ENCODE measurements at regions not wholly inside any gene's neighbourhood (a gene's known extent, or its start where the extent isn't known, plus 50 kb on each side); places are given as distances from the start of the nearest gene placed in this dataset.

- TF ChIP-seq, protein P1, sequence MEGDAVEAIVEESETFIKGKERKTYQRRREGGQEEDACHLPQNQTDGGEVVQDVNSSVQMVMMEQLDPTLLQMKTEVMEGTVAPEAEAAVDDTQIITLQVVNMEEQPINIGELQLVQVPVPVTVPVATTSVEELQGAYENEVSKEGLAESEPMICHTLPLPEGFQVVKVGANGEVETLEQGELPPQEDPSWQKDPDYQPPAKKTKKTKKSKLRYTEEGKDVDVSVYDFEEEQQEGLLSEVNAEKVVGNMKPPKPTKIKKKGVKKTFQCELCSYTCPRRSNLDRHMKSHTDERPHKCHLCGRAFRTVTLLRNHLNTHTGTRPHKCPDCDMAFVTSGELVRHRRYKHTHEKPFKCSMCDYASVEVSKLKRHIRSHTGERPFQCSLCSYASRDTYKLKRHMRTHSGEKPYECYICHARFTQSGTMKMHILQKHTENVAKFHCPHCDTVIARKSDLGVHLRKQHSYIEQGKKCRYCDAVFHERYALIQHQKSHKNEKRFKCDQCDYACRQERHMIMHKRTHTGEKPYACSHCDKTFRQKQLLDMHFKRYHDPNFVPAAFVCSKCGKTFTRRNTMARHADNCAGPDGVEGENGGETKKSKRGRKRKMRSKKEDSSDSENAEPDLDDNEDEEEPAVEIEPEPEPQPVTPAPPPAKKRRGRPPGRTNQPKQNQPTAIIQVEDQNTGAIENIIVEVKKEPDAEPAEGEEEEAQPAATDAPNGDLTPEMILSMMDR (IDR thresholded peaks at IDR 0.05; ENCODE audit: low read depth, low read length), result no peak
- no peak for TF ChIP-seq EZH2phosphoT487 (IDR thresholded peaks at IDR 0.05; ENCODE audit: low read depth)
Measured at GRCh38 chr11:14585438-14585837, 58.2 kb upstream of the PDE3B start.
